Trophoblast cell (in vitro differentiated cells and primary cell): ENCODE measurements at regions not wholly inside any gene's neighbourhood (a gene's known extent, or its start where the extent isn't known, plus 50 kb on each side); places are given as distances from the start of the nearest gene placed in this dataset.

ENCODE experiments used
- DNase-seq, 2 donors: peaks; one replicate each; pipeline ENCODE4 v3.0.0-alpha.2; 2016
- H2AFZ ChIP-seq: 2 replicates; pipeline ENCODE4 v1.6.1; 2013; ENCODE audit warnings: low read length, moderate library complexity, mild to moderate bottlenecking; ENCODE audit not compliant: insufficient read depth, poor library complexity
- H2AK5ac ChIP-seq: 2 replicates; pipeline ENCODE4 v1.6.1; 2013; ENCODE audit warnings: mild to moderate bottlenecking, low read length
- H2BK120ac ChIP-seq: 2 replicates; pipeline ENCODE4 v1.6.1; 2013; ENCODE audit warnings: low read length, mild to moderate bottlenecking, moderate library complexity; ENCODE audit not compliant: insufficient read depth, poor library complexity
- H2BK12ac ChIP-seq: 2 replicates; pipeline ENCODE4 v1.6.1; 2013; ENCODE audit warnings: mild to moderate bottlenecking, low read length, moderate library complexity
- H2BK5ac ChIP-seq: 2 replicates; pipeline ENCODE4 v1.6.1; 2013; ENCODE audit warnings: low read length, low read depth, moderate library complexity, mild to moderate bottlenecking; ENCODE audit not compliant: poor library complexity
- H3K14ac ChIP-seq: 2 replicates; pipeline ENCODE4 v1.6.1; 2013; ENCODE audit warnings: mild to moderate bottlenecking, low read length
- H3K18ac ChIP-seq: 2 replicates; pipeline ENCODE4 v1.6.1; 2013; ENCODE audit warnings: mild to moderate bottlenecking, low read length
- H3K23ac ChIP-seq: 2 replicates; pipeline ENCODE4 v1.6.1; 2013; ENCODE audit warnings: low read length
- H3K27ac ChIP-seq: 2 replicates; pipeline ENCODE4 v1.5.1; 2013; ENCODE audit warnings: low read depth, mild to moderate bottlenecking, inconsistent platforms, low read length, moderate library complexity
- H3K27me3 ChIP-seq: 2 replicates; pipeline ENCODE4 v1.6.1; 2013; ENCODE audit warnings: inconsistent platforms, mild to moderate bottlenecking, low read length, moderate library complexity; ENCODE audit not compliant: insufficient read depth
- H3K36me3 ChIP-seq, 2 experiments: 1 replicate in 1 of 2; 2 replicates in 1 of 2; pipeline ENCODE4 v1.6.1; 2013; ENCODE audit warnings: low read length in 2 of 2, mild to moderate bottlenecking in 2 of 2, moderate library complexity in 1 of 2; ENCODE audit not compliant: insufficient read depth in 2 of 2, control insufficient read depth in 1 of 2
- H3K4ac ChIP-seq: 2 replicates; pipeline ENCODE4 v1.6.1; 2013; ENCODE audit warnings: low read depth, mild to moderate bottlenecking, low read length, moderate library complexity
- H3K4me1 ChIP-seq, 2 experiments: 1 replicate in 1 of 2; 2 replicates in 1 of 2; pipeline ENCODE4 v1.6.1; 2013; ENCODE audit warnings: low read length in 2 of 2, mild to moderate bottlenecking in 2 of 2, moderate library complexity in 1 of 2; ENCODE audit not compliant: insufficient read depth in 2 of 2, control insufficient read depth in 1 of 2
- H3K4me2 ChIP-seq: 2 replicates; pipeline ENCODE4 v1.6.1; 2013; ENCODE audit warnings: inconsistent platforms, mild to moderate bottlenecking, low read length, moderate library complexity
- H3K4me3 ChIP-seq: 2 replicates; pipeline ENCODE4 v1.5.1; 2013; ENCODE audit warnings: mild to moderate bottlenecking, low read depth, low read length, inconsistent platforms
- H3K79me1 ChIP-seq: one replicate; pipeline ENCODE4 v1.6.1; 2013; ENCODE audit warnings: low read length
- H3K79me2 ChIP-seq: 2 replicates; pipeline ENCODE4 v1.6.1; 2013; ENCODE audit warnings: low read length, mild to moderate bottlenecking; ENCODE audit not compliant: control insufficient read depth, insufficient read depth, poor library complexity
- H3K9ac ChIP-seq: 2 replicates; pipeline ENCODE4 v1.6.1; 2013; ENCODE audit warnings: mild to moderate bottlenecking, low read length
- H3K9me3 ChIP-seq: 2 replicates; pipeline ENCODE4 v1.6.1; 2013; ENCODE audit warnings: low read depth, mild to moderate bottlenecking, control low read depth, inconsistent platforms, low read length; ENCODE audit not compliant: insufficient read depth
- H4K12ac ChIP-seq: 2 replicates; pipeline ENCODE4 v1.6.1; 2013; ENCODE audit warnings: low read depth, mild to moderate bottlenecking, low read length, moderate library complexity
- H4K8ac ChIP-seq: 2 replicates; pipeline ENCODE4 v1.6.1; 2013; ENCODE audit warnings: low read depth, mild to moderate bottlenecking, low read length, moderate library complexity
- H4K91ac ChIP-seq: one replicate; pipeline ENCODE4 v1.6.1; 2013; ENCODE audit warnings: low read depth, mild to moderate bottlenecking, low read length, moderate library complexity
- WGBS: extraction: QIAGEN DNeasy Blood & Tissue Kit; methylation state at CpG from one replicate; pipeline ENCODE4 v1.1.7; 2013; ENCODE audit warnings: missing lambda C conversion rate; ENCODE audit not compliant: insufficient read length, insufficient coverage; ENCODE audit errors: extremely low coverage; 5-methylcytosine and 5-hydroxymethylcytosine counted together

- WGBS, result no CpG with 5 or more reads among the region's 2 CpGs
- Histone ChIP-seq H4K91ac (no peak overlapping the region), H3K27me3 (no peaks in the 10 kb centered on the region)
These were observed 100.2 kb downstream of the DISP1 start for GRCh38 chr1:222914861-222915632.

GRCh38 chr1:222916100-222916499, 101.3 kb downstream of the DISP1 start:
- Histone ChIP-seq H4K12ac (no peak overlapping the region), H2BK120ac (no peak overlapping the region), H3K79me2 (no peaks in the 10 kb centered on the region), H3K9ac (no peak overlapping the region), H3K4me2 (no peak overlapping the region), H3K4me1 (no peaks in the 10 kb centered on the region), H2AFZ (no peak overlapping the region), H3K36me3 (peaks cover 0 to 2% of the 10 kb centered on the region in 2 experiments), H4K91ac (no peak overlapping the region), H2BK5ac (no peak overlapping the region), H4K8ac (no peak overlapping the region), H3K79me1 (no peaks in the 10 kb centered on the region), H3K4me3 (no peak overlapping the region), H3K27me3 (no peaks in the 10 kb centered on the region), H2AK5ac (no peak overlapping the region), H3K9me3 (peaks cover 1% of the 10 kb centered on the region), H3K27ac (no peak overlapping the region), H2BK12ac (no peak overlapping the region), H3K23ac (no peak overlapping the region), H3K4ac (no peak overlapping the region), H3K18ac (no peak overlapping the region), H3K14ac (no peak overlapping the region)
- WGBS, result no CpG with 5 or more reads among the region's 3 CpGs
- DNase-seq, result no peak

More at GRCh38 chr1:222914861-222915632, 100.2 kb downstream of the DISP1 start:
- no peak overlapping the region for H3K23ac ChIP-seq
- H3K27ac ChIP-seq, result no peak overlapping the region
- no peak overlapping the region for H3K4me3 ChIP-seq
- peaks cover 0 to 1% of the 10 kb centered on the region in 2 experiments for H3K4me1 ChIP-seq
- no peak overlapping the region for H3K18ac ChIP-seq
- H2BK12ac ChIP-seq, result no peak overlapping the region
- no peak overlapping the region for H3K9ac ChIP-seq
- H3K4me2 ChIP-seq, result no peak overlapping the region
- H2AK5ac ChIP-seq, result no peak overlapping the region
- peaks cover 1% of the 10 kb centered on the region for H3K9me3 ChIP-seq
- no peaks in the 10 kb centered on the region for H3K79me1 ChIP-seq
- peak in 1 of 2 donors; percentile 11 for DNase-seq
- no peak overlapping the region for H2AFZ ChIP-seq
- H2BK120ac ChIP-seq, result no peak overlapping the region
- no peak overlapping the region for H3K14ac ChIP-seq
- no peak overlapping the region for H4K8ac ChIP-seq
- H3K36me3 ChIP-seq, result peaks cover 0 to 2% of the 10 kb centered on the region in 2 experiments
- no peak overlapping the region for H3K4ac ChIP-seq
- H4K12ac ChIP-seq, result no peak overlapping the region
- no peak overlapping the region for H2BK5ac ChIP-seq
- H3K79me2 ChIP-seq, result no peaks in the 10 kb centered on the region

GRCh38 chr1:222918801-222919477, 104.1 kb downstream of the DISP1 start:
- no peak overlapping the region for H3K4me3 ChIP-seq
- H3K14ac ChIP-seq, result no peak overlapping the region
- H3K79me1 ChIP-seq, result no peaks in the 10 kb centered on the region
- H3K23ac ChIP-seq, result no peak overlapping the region
- peak; percentile 68 to 69 for DNase-seq
- H3K9ac ChIP-seq, result no peak overlapping the region
- H3K4me2 ChIP-seq, result no peak overlapping the region
- no peak overlapping the region for H2BK120ac ChIP-seq
- H2AFZ ChIP-seq, result no peak overlapping the region
- no peak overlapping the region for H4K91ac ChIP-seq
- H2BK5ac ChIP-seq, result no peak overlapping the region
- no peak overlapping the region for H3K18ac ChIP-seq
- no peaks in the 10 kb centered on the region for H3K79me2 ChIP-seq
- H4K8ac ChIP-seq, result no peak overlapping the region
- H3K27me3 ChIP-seq, result no peaks in the 10 kb centered on the region
- no CpG with 5 or more reads among the region's 14 CpGs for WGBS
- H3K9me3 ChIP-seq, result peaks cover 1% of the 10 kb centered on the region
- no peak overlapping the region for H3K27ac ChIP-seq
- no peaks in the 10 kb centered on the region for H3K4me1 ChIP-seq
- no peak overlapping the region for H2BK12ac ChIP-seq
- H3K36me3 ChIP-seq, result peaks cover 0 to 2% of the 10 kb centered on the region in 2 experiments
- H4K12ac ChIP-seq, result no peak overlapping the region
- H3K4ac ChIP-seq, result no peak overlapping the region
- no peak overlapping the region for H2AK5ac ChIP-seq

GRCh38 chr1:222919478-222919865, 104.6 kb downstream of the DISP1 start:
- Histone ChIP-seq H3K4me3 (no peak overlapping the region), H3K36me3 (peaks cover 0 to 2% of the 10 kb centered on the region in 2 experiments), H4K12ac (no peak overlapping the region), H3K14ac (no peak overlapping the region), H2BK5ac (no peak overlapping the region), H4K8ac (no peak overlapping the region), H3K27ac (no peak overlapping the region), H3K27me3 (no peaks in the 10 kb centered on the region), H2BK12ac (no peak overlapping the region), H3K18ac (no peak overlapping the region), H3K9me3 (peaks cover 1% of the 10 kb centered on the region), H3K79me1 (no peaks in the 10 kb centered on the region), H2AK5ac (no peak overlapping the region), H3K4me2 (no peak overlapping the region), H3K79me2 (no peaks in the 10 kb centered on the region), H2BK120ac (no peak overlapping the region), H3K4me1 (no peaks in the 10 kb centered on the region), H4K91ac (no peak overlapping the region), H3K9ac (no peak overlapping the region), H3K23ac (no peak overlapping the region), H3K4ac (no peak overlapping the region), H2AFZ (no peak overlapping the region)
- DNase-seq, result no peak
- no CpG with 5 or more reads among the region's 5 CpGs for WGBS
